Neural cell (in vitro differentiated cells): ENCODE measurements at regions not wholly inside any gene's neighbourhood (a gene's known extent, or its start where the extent isn't known, plus 50 kb on each side); places are given as distances from the start of the nearest gene placed in this dataset.

Experiments used
- EZH2 ChIP-seq: fragments of 200-600, 300-800 bp; shearing (Covaris generic), sonication (generic); IDR thresholded peaks from 2 replicates; pipeline ENCODE4 v1.6.1; 2014; ENCODE audit warnings: antibody characterized with exemption, low read length, borderline replicate concordance, mild to moderate bottlenecking; ENCODE audit not compliant: insufficient read depth, poor library complexity, severe bottlenecking
- TAF1 ChIP-seq: IDR thresholded peaks from 2 replicates; pipeline ENCODE4 v1.6.1; 2012; ENCODE audit warnings: low read depth
- TF ChIP-seq, protein P1 (sequence below): fragments of 450-650 bp; IDR thresholded peaks from 2 replicates; pipeline ENCODE4 v1.5.1; 2014; ENCODE audit warnings: antibody characterized with exemption, mild to moderate bottlenecking, moderate library complexity; ENCODE audit not compliant: poor library complexity, severe bottlenecking

- TF ChIP-seq, protein P1, sequence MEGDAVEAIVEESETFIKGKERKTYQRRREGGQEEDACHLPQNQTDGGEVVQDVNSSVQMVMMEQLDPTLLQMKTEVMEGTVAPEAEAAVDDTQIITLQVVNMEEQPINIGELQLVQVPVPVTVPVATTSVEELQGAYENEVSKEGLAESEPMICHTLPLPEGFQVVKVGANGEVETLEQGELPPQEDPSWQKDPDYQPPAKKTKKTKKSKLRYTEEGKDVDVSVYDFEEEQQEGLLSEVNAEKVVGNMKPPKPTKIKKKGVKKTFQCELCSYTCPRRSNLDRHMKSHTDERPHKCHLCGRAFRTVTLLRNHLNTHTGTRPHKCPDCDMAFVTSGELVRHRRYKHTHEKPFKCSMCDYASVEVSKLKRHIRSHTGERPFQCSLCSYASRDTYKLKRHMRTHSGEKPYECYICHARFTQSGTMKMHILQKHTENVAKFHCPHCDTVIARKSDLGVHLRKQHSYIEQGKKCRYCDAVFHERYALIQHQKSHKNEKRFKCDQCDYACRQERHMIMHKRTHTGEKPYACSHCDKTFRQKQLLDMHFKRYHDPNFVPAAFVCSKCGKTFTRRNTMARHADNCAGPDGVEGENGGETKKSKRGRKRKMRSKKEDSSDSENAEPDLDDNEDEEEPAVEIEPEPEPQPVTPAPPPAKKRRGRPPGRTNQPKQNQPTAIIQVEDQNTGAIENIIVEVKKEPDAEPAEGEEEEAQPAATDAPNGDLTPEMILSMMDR: no peak
- TF ChIP-seq EZH2: no peak
- TF ChIP-seq TAF1: no peak
These were observed 811.7 kb upstream of the GRAMD2B start for GRCh38 chr5:125611541-125611940.
